ENCODE measurements at regions not wholly inside any gene's neighbourhood (a gene's known extent, or its start where the extent isn't known, plus 50 kb on each side); places are given as distances from the start of the nearest gene placed in this dataset.

DNA sequence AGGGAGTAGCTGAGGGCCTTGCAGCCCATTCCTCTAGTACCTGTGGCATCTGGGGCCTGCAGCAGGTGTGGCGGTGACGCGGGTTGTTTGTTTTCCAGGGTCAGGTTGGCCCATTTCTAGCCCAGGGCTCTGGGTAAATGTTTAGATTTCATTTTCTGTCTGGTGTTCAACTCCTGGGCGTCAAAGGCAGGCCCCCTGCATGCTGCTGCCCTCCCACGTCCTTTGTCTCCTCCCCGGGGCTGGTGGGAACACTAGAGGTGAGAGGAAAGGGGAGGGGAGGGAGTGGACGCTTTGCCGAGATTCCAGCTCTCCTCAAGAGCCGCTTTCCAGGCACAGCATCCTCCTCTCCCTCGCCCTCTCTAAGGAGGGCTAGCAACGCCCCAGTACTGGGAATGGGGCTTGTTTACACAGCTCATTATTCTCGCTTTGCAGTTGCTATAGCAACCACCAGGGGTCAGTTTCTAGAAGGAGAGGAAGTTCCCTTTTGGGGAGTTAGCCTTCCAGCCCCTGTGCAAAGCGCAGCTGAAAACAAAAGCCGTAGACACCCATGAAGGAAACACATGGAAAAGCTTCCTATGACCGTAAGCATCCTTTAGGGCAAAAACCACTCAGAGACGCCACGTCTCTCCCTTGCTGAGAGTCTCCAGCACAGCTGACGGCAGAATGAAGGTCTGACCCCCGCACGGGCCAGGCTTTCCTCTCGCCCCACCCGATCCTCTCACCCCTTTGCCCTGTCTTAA lies 170.6 kb downstream of the LY86 start (continued):
- TF ChIP-seq ASH1L (IDR thresholded peaks at IDR 0.05; ENCODE audit: borderline replicate concordance, low read depth, partially characterized antibody) (no peak), ZNF24 (IDR thresholded peaks at IDR 0.05) (no peak), SOX6 (IDR thresholded peaks at IDR 0.05) (0 out of 2 replicates have a peak, but pooled peaks have one; percentile 12), GATAD2B (IDR thresholded peaks at IDR 0.05; ENCODE audit: borderline replicate concordance) (no peak), KLF10 (CRISPR knock-in tag; IDR thresholded peaks at IDR 0.05) (no peak), BCL6 (CRISPR knock-in tag; IDR thresholded peaks at IDR 0.05) (no peak), MIER1 (IDR thresholded peaks at IDR 0.05; ENCODE audit: low read depth) (no peak), SNRNP70 (optimal IDR thresholded peaks at IDR 0.05; ENCODE audit: low read depth, low read length) (no peak), TCF7L2 (IDR thresholded peaks at IDR 0.05; ENCODE audit: low read depth, low read length) (no peak), PTRF (tag; IDR thresholded peaks at IDR 0.05) (no peak), GATA2 (CRISPR knock-in tag; IDR thresholded peaks at IDR 0.05) (no peak), TCF3 (CRISPR knock-in tag; IDR thresholded peaks at IDR 0.05) (no peak), MAFF (IDR thresholded peaks at IDR 0.05; ENCODE audit: low read length) (no peak), MAFK (IDR thresholded peaks at IDR 0.05; ENCODE audit: low read length) (no peak), MEF2A (IDR thresholded peaks at IDR 0.05; ENCODE audit: control insufficient read depth, low read depth, low read length) (no peak), PHTF2 (CRISPR knock-in tag; IDR thresholded peaks at IDR 0.05) (no peak), ETV5 (CRISPR knock-in tag; IDR thresholded peaks at IDR 0.05; ENCODE audit: low read depth) (no peak), CHD4 (IDR thresholded peaks at IDR 0.05; ENCODE audit: insufficient read depth, insufficient replicate concordance, low read depth, low read length, poor library complexity, severe bottlenecking) (no peak)
- TF ChIP-seq, protein P1, sequence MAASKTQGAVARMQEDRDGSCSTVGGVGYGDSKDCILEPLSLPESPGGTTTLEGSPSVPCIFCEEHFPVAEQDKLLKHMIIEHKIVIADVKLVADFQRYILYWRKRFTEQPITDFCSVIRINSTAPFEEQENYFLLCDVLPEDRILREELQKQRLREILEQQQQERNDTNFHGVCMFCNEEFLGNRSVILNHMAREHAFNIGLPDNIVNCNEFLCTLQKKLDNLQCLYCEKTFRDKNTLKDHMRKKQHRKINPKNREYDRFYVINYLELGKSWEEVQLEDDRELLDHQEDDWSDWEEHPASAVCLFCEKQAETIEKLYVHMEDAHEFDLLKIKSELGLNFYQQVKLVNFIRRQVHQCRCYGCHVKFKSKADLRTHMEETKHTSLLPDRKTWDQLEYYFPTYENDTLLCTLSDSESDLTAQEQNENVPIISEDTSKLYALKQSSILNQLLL (CRISPR knock-in tag; IDR thresholded peaks at IDR 0.05; ENCODE audit: borderline replicate concordance), result no peak
- TF ChIP-seq, protein P2, sequence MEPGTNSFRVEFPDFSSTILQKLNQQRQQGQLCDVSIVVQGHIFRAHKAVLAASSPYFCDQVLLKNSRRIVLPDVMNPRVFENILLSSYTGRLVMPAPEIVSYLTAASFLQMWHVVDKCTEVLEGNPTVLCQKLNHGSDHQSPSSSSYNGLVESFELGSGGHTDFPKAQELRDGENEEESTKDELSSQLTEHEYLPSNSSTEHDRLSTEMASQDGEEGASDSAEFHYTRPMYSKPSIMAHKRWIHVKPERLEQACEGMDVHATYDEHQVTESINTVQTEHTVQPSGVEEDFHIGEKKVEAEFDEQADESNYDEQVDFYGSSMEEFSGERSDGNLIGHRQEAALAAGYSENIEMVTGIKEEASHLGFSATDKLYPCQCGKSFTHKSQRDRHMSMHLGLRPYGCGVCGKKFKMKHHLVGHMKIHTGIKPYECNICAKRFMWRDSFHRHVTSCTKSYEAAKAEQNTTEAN (CRISPR knock-in tag; IDR thresholded peaks at IDR 0.05), result no peak
- TF ChIP-seq, protein P3, sequence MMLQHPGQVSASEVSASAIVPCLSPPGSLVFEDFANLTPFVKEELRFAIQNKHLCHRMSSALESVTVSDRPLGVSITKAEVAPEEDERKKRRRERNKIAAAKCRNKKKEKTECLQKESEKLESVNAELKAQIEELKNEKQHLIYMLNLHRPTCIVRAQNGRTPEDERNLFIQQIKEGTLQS (IDR thresholded peaks at IDR 0.05), result no peak
- TF ChIP-seq, protein P3 (CRISPR knock-in tag; conservative IDR thresholded peaks at IDR 0.05), result 0 out of 2 replicates have a peak, but pooled peaks have one; percentile 72
- TF ChIP-seq, protein P4, sequence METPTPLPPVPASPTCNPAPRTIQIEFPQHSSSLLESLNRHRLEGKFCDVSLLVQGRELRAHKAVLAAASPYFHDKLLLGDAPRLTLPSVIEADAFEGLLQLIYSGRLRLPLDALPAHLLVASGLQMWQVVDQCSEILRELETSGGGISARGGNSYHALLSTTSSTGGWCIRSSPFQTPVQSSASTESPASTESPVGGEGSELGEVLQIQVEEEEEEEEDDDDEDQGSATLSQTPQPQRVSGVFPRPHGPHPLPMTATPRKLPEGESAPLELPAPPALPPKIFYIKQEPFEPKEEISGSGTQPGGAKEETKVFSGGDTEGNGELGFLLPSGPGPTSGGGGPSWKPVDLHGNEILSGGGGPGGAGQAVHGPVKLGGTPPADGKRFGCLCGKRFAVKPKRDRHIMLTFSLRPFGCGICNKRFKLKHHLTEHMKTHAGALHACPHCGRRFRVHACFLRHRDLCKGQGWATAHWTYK (CRISPR knock-in tag; IDR thresholded peaks at IDR 0.05), result no peak
- TF ChIP-seq, protein P5, sequence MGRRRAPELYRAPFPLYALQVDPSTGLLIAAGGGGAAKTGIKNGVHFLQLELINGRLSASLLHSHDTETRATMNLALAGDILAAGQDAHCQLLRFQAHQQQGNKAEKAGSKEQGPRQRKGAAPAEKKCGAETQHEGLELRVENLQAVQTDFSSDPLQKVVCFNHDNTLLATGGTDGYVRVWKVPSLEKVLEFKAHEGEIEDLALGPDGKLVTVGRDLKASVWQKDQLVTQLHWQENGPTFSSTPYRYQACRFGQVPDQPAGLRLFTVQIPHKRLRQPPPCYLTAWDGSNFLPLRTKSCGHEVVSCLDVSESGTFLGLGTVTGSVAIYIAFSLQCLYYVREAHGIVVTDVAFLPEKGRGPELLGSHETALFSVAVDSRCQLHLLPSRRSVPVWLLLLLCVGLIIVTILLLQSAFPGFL (CRISPR knock-in tag; IDR thresholded peaks at IDR 0.05), result 0 out of 2 replicates have a peak, but pooled peaks have one; percentile 40

Data from K562 (cell line).